Kidney (tissue), 13 donors: ENCODE measurements at regions not wholly inside any gene's neighbourhood (a gene's known extent, or its start where the extent isn't known, plus 50 kb on each side); places are given as distances from the start of the nearest gene placed in this dataset.

ENCODE experiments used
- DNase-seq, 5 donors: peaks; one replicate each; pipeline ENCODE4 v3.0.0-alpha.2; 2013 to 2020
- FAIRE-seq: peaks from 2 replicates; lab custom pipeline; 2012; peaks lifted over from hg19 to GRCh38; lab: Jason Lieb, UNC
- H3K27ac ChIP-seq, 2 donors: one replicate each; pipeline ENCODE4 v1.7.0; 2013; ENCODE audit warnings: low read depth in 2 of 2, low read length in 2 of 2, inconsistent platforms in 1 of 2
- H3K27me3 ChIP-seq: one replicate; pipeline ENCODE4 v1.7.1; 2013; ENCODE audit warnings: low read length, inconsistent platforms; ENCODE audit not compliant: control insufficient read depth, insufficient read depth
- H3K36me3 ChIP-seq, 3 donors: one replicate each; pipeline versions ENCODE4 v1.7.0 to v1.7.1; 2013; ENCODE audit warnings: low read length in 3 of 3, control low read depth in 1 of 3, inconsistent platforms in 1 of 3; ENCODE audit not compliant: insufficient read depth in 3 of 3, control insufficient read depth in 2 of 3
- H3K4me1 ChIP-seq, 3 donors: one replicate each; pipeline versions ENCODE4 v1.7.0 to v1.7.1; 2013; ENCODE audit warnings: low read length in 3 of 3, inconsistent platforms in 1 of 3, low read depth in 1 of 3; ENCODE audit not compliant: control insufficient read depth in 2 of 3, insufficient read depth in 2 of 3
- H3K4me3 ChIP-seq, 3 donors: one replicate each; pipeline versions ENCODE4 v1.7.0 to v1.8.1; 2013; ENCODE audit warnings: low read length in 3 of 3, control low read depth in 1 of 3, inconsistent platforms in 1 of 3
- H3K9ac ChIP-seq, 3 donors: one replicate each; pipeline versions ENCODE4 v1.7.0 to v1.7.1; 2013; ENCODE audit warnings: low read length in 3 of 3, control low read depth in 1 of 3, inconsistent platforms in 1 of 3
- H3K9me3 ChIP-seq, 3 donors: one replicate each; pipeline versions ENCODE4 v1.7.0 to v1.7.1; 2013; ENCODE audit warnings: low read length in 3 of 3, control low read depth in 1 of 3, inconsistent platforms in 1 of 3; ENCODE audit not compliant: control insufficient read depth in 2 of 3, insufficient read depth in 1 of 3
- intact Hi-C: fragments of 100-400 bp; cut with DNase I; formaldehyde crosslinking; loops from one replicate; pipeline ENCODE4 v1.11.1; 2022
- TF ChIP-seq, protein P1 (sequence below): IDR thresholded peaks from 3 replicates; pipeline ENCODE4 v1.5.1; 2012; ENCODE audit warnings: mild to moderate bottlenecking, moderate library complexity, borderline replicate concordance; ENCODE audit not compliant: insufficient read depth; ENCODE audit errors: extremely low read depth
- donor health status: control.
- donor health status: control.
- donor health status: control.
- donor health status: control.
- donor health status: control.
- donor health status: DM: yes; HTN: yes; CAD: no.
- donor health status: Normal renal cell carcinoma (clear cell type).

DNA sequence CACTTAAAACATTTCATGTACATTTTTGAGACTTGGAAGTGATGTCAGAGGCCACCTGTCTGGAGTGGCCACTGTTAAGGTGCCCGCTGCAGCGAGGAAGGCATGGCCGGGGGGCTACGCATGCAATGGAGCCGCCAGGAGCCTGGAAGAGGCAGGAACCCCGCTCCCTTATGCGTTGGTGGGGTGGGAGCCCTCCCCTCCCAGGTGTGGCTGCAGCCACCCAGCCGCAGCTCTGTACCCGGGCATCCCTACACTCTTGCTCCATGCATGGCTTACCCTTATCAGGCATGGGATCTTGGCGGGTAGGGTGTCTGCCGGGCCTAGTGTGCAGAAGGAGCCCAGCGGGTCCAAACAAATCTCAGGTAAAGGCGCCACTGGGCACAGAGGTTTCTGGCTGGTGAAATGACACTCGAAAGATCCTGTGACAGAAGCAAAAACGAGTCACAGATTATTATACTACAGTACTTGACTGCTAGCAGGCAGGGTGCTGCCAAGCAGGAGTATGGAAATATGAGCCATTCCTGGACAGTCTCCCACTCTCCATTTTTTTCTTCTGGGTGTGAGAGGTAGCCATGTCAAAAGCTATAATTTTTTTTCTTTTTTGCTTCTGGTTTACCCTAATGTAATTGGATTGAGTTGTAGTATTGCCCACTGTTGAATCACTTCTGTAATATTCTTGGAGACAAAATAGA, 1606.3 kb upstream of the MIR17HG start:
- no peaks in the 10 kb centered on the region for H3K4me1 ChIP-seq
- no peak overlapping the region for H3K9ac ChIP-seq
- no peak overlapping the region for H3K4me3 ChIP-seq
- H3K9me3 ChIP-seq: no peaks in the 10 kb centered on the region
- no peak overlapping the region for H3K27ac ChIP-seq
- no peaks in the 10 kb centered on the region for H3K27me3 ChIP-seq
- DNase-seq (peak in 1 of 5 donors; percentile 26), FAIRE-seq (no peak)
- TF ChIP-seq, protein P1, sequence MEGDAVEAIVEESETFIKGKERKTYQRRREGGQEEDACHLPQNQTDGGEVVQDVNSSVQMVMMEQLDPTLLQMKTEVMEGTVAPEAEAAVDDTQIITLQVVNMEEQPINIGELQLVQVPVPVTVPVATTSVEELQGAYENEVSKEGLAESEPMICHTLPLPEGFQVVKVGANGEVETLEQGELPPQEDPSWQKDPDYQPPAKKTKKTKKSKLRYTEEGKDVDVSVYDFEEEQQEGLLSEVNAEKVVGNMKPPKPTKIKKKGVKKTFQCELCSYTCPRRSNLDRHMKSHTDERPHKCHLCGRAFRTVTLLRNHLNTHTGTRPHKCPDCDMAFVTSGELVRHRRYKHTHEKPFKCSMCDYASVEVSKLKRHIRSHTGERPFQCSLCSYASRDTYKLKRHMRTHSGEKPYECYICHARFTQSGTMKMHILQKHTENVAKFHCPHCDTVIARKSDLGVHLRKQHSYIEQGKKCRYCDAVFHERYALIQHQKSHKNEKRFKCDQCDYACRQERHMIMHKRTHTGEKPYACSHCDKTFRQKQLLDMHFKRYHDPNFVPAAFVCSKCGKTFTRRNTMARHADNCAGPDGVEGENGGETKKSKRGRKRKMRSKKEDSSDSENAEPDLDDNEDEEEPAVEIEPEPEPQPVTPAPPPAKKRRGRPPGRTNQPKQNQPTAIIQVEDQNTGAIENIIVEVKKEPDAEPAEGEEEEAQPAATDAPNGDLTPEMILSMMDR: no peak
- intact Hi-C loops: no loop called here
- H3K36me3 ChIP-seq: no peaks in the 10 kb centered on the region

DNA sequence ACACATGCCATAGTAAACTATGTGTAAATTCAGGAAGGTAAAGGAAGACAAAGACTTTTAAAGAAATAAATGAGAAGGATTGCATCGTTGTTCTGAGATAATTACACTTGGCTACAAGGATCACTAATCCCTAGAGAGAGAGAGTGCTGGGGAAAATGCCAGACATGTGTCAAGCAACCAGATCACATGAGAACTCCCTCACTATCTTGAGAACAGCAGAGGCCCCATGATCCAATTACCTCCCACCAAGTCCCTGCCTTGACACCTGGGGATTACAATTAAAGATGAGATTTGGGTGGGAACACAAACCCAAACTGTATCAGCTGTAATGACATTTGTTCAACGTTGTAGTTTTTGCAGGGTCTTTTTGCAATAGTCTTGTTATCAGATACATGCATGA, 1600.9 kb upstream of the MIR17HG start:
- Histone ChIP-seq H3K9me3 (no peaks in the 10 kb centered on the region), H3K27me3 (no peaks in the 10 kb centered on the region), H3K4me1 (no peaks in the 10 kb centered on the region), H3K4me3 (no peak overlapping the region), H3K36me3 (no peaks in the 10 kb centered on the region), H3K9ac (no peak overlapping the region), H3K27ac (no peak overlapping the region)
- DNase-seq: peak in 1 of 5 donors; percentile 2
- intact Hi-C loops: no loop called here
- TF ChIP-seq, protein P1: no peak
- FAIRE-seq: no peak

DNA sequence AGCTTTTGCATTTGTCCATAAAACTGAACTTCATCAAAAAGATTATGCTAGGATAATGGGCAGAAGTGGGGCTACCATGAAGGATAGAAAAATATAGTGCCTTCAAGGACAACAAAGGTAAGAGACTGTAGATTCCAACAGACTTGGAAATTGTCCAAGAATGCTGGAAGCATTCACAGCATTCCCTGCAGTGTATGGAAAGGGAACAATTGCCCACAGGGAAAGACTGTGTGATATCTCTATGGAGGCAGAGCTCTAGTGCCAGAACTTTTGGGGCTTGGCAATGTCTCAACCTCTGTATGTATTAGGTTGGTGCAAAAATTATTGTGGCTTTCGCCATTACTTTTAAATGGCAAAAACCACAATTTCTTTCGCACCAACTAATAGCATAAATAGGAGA, 1598.8 kb upstream of the MIR17HG start:
- no peaks in the 10 kb centered on the region for H3K27me3 ChIP-seq
- DNase-seq (no peak), FAIRE-seq (no peak)
- no peaks in the 10 kb centered on the region for H3K4me1 ChIP-seq
- no peak overlapping the region for H3K4me3 ChIP-seq
- H3K9ac ChIP-seq: no peak overlapping the region
- no peaks in the 10 kb centered on the region for H3K9me3 ChIP-seq
- intact Hi-C loops: no loop called here
- TF ChIP-seq, protein P1: no peak
- H3K36me3 ChIP-seq: no peaks in the 10 kb centered on the region
- no peak overlapping the region for H3K27ac ChIP-seq

DNA sequence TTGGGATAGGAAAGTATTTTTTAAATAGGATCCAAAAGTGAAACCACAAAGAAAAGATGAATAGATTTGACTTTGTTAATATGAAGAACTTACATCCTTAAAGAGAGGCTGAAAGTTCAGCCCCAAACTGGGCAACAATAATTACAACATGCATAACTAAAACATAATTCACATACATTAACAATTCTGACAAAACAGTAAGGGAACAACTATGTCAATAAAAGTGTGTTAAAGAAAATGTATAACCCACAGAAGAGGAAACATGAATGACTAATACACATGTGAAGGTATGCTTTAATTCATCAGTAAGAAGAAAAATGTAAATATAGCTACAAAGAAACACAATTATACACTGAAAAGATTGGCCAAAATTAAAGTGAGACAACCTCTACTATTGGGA, 1597.6 kb upstream of the MIR17HG start:
- no peak for DNase-seq
- TF ChIP-seq, protein P1: no peak
- no peak for FAIRE-seq
- Histone ChIP-seq H3K27ac (no peak overlapping the region), H3K36me3 (no peaks in the 10 kb centered on the region), H3K4me1 (no peaks in the 10 kb centered on the region), H3K4me3 (no peak overlapping the region), H3K27me3 (no peaks in the 10 kb centered on the region), H3K9ac (no peak overlapping the region), H3K9me3 (no peaks in the 10 kb centered on the region)
- intact Hi-C loops: no loop called here
